GM23338 (cell line): ENCODE measurements at regions not wholly inside any gene's neighbourhood (a gene's known extent, or its start where the extent isn't known, plus 50 kb on each side); places are given as distances from the start of the nearest gene placed in this dataset.

Source experiments
- EZH2 ChIP-seq: fragments of 200-600 bp; sonication (generic); IDR thresholded peaks from one replicate; pipeline ENCODE4 v1.8.0; 2017; ENCODE audit warnings: antibody characterized with exemption, mild to moderate bottlenecking, low read depth; ENCODE audit not compliant: unreplicated experiment
- POLR2AphosphoS5 ChIP-seq: IDR thresholded peaks from 2 replicates; pipeline ENCODE4 v1.6.1; 2016; ENCODE audit warnings: antibody characterized with exemption, low read depth
- TF ChIP-seq, protein P1 (sequence below), 2 experiments: fragments of 200-600 bp in 1 of 2; sonication (generic) in 1 of 2; conservative IDR thresholded peaks; 2 replicates each; pipeline versions ENCODE4 v1.5.1 to v1.6.1; 2016 to 2017; ENCODE audit warnings: antibody characterized with exemption in 2 of 2, low read depth in 2 of 2, mild to moderate bottlenecking in 2 of 2, moderate library complexity in 1 of 2
- TF ChIP-seq, protein P2 (sequence below): IDR thresholded peaks from one replicate; pipeline ENCODE4 v1.6.1; 2018; ENCODE audit warnings: antibody characterized with exemption; ENCODE audit not compliant: unreplicated experiment

DNA sequence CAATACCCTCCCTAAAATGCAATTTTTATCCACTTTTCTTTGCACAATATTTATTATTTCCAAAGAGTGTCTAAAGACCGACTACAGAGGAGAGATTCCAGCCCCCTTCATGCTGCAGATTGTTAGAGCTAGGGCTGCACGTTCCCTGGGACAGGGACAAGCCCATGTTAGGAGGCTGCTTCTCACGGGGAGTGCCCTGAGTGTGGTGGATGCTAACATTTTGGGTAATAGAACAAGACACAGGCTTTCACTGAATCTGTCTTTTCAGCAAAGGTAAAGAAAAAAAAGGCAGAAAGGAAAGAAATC, 125.4 kb downstream of the RIPK4 start:
- TF ChIP-seq, protein P1, sequence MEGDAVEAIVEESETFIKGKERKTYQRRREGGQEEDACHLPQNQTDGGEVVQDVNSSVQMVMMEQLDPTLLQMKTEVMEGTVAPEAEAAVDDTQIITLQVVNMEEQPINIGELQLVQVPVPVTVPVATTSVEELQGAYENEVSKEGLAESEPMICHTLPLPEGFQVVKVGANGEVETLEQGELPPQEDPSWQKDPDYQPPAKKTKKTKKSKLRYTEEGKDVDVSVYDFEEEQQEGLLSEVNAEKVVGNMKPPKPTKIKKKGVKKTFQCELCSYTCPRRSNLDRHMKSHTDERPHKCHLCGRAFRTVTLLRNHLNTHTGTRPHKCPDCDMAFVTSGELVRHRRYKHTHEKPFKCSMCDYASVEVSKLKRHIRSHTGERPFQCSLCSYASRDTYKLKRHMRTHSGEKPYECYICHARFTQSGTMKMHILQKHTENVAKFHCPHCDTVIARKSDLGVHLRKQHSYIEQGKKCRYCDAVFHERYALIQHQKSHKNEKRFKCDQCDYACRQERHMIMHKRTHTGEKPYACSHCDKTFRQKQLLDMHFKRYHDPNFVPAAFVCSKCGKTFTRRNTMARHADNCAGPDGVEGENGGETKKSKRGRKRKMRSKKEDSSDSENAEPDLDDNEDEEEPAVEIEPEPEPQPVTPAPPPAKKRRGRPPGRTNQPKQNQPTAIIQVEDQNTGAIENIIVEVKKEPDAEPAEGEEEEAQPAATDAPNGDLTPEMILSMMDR (conservative IDR thresholded peaks at IDR 0.05; ENCODE audit: low read depth in 2 of 2), result no peak
- TF ChIP-seq EZH2 (no peak), POLR2AphosphoS5 (no peak)
- TF ChIP-seq, protein P2, sequence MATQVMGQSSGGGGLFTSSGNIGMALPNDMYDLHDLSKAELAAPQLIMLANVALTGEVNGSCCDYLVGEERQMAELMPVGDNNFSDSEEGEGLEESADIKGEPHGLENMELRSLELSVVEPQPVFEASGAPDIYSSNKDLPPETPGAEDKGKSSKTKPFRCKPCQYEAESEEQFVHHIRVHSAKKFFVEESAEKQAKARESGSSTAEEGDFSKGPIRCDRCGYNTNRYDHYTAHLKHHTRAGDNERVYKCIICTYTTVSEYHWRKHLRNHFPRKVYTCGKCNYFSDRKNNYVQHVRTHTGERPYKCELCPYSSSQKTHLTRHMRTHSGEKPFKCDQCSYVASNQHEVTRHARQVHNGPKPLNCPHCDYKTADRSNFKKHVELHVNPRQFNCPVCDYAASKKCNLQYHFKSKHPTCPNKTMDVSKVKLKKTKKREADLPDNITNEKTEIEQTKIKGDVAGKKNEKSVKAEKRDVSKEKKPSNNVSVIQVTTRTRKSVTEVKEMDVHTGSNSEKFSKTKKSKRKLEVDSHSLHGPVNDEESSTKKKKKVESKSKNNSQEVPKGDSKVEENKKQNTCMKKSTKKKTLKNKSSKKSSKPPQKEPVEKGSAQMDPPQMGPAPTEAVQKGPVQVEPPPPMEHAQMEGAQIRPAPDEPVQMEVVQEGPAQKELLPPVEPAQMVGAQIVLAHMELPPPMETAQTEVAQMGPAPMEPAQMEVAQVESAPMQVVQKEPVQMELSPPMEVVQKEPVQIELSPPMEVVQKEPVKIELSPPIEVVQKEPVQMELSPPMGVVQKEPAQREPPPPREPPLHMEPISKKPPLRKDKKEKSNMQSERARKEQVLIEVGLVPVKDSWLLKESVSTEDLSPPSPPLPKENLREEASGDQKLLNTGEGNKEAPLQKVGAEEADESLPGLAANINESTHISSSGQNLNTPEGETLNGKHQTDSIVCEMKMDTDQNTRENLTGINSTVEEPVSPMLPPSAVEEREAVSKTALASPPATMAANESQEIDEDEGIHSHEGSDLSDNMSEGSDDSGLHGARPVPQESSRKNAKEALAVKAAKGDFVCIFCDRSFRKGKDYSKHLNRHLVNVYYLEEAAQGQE, result no peak
